NCI-H146 treated with DMSO at 0.1 percent for 48 hours (cell line): ENCODE measurements at regions not wholly inside any gene's neighbourhood (a gene's known extent, or its start where the extent isn't known, plus 50 kb on each side); places are given as distances from the start of the nearest gene placed in this dataset.

Experiments used
- DNase-seq: peaks from one replicate; lab custom pipeline; 2025; ENCODE audit not compliant: unreplicated experiment; lab: John Stamatoyannopoulos, UW

DNA sequence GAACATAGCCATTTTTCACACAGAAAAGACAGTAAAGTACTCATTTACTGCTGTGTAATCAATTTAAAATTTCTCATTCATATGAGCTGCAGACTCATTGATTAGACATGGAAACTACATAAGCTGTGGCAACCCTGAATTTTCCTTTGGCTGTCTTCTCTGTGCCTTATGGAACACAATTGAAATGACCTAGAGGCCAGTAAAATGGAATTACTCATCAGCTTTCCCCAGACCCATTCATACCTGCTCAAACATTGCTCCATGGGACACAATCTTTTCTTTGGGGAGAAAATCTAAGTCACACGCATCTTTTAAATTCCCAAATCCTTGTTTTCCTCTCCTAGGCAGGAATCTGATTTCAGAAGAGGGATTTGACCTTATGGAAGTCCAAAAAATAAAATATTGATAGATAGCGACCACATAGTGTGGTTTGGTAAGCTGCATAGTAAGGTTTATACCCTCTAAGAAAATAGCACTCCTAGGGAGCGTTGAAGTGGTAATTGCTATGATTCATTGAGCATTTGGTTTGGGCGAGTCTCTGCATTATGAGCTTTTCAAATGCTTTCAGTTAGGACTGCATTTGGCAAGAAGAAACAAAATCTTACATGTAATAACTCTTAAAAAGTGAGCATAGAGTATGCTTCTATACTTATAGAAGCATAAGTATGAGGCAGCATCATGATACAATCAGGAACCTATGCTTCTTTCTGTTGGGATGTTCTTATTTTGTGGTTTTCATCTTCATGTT lies 243.4 kb upstream of the GADL1 start:
- no peak for DNase-seq

DNA sequence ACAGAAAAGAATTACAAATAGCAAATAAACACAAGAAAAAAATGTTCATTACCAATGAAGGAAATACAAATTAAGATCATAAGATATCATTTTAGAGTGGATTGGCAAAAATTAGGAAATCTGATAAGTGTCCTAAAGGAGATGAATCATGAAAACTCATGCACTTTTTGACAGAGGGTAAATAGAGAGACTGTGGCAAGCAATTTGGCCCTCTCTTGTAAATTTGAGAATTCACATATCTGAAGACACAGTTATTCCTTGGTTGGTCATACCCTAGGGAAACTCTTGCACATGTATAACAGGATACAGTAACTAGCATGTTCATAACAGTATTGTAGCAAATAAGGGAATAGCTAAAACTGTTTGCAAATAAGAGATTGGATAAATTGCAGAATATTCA lies 246.0 kb upstream of the GADL1 start:
- no peak for DNase-seq

DNA sequence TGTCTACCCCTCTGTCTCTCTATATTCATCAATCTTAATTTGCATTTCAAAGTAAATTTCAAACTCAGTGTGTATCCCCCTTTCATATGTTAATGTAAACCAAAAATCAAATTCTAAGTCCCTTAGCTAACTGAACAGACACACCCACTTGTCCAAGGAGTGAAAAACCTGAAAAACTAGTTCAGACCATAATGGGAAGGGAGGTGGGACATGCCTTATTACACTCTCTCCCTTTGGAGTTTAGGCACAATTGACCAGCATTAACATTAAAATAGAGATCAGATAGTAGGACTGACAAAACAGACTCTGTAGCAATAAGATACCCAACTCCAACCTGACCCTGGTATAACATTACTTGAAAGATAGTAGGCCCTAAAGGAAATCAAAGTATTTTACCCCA lies 247.7 kb upstream of the GADL1 start:
- no peak for DNase-seq

DNA sequence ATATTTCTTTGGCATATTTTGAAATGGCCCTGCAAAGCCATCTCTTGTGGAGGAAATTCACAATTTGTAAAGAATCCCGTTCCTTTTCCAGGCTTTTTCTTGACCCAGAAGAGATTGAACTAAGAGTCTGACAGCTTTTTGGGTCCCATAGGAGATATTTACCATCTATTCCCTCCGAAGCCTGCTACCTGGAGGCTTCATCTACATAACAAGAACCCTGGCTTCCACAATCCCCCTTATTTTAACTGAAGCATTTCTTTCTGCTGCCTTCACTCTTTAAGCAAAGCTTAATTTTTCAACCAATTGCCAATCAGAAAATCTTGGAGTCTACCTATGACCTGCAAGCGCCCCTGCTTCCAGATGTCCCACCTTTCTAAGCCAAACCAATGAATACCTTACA lies 248.1 kb upstream of the GADL1 start:
- no peak for DNase-seq

DNA sequence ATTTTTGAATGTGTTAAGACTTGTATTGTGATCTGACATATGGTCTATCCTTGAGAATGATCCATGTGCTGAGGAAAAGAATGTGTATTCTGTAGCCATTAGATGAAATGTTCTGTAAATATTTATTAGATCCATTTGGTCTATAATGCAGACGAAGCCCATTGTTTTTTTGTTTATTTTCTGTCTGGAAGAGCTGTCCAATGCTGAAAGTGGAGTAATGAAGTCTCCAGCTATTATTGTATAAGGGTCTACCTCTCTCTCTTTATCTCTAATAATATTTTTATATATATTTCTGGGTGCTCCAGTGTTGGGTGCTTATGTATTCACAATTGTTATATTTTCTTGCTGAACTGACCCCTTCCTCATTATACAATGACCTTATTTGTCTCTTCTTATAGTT lies 250.6 kb upstream of the GADL1 start:
- DNase-seq: no peak

DNA sequence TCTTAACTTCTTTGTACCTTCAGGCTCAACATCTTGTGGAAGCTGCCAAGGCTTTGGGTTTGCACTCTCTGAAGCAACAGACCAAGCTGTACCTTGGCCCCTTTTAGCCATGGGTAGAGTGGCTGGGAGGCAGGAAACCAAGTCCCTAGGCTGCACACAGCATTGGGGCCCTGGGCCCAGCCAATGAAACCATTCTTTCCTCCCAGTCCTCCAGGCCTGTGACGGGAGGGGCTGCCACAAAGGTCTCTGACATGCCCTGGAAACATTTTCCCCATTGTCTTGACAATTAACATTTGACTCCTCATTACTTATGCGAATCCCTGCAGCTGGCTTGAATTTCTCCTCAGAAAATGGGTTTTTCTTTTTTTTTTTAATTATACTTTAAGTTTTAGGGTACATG lies 253.1 kb upstream of the GADL1 start:
- no peak for DNase-seq

DNA sequence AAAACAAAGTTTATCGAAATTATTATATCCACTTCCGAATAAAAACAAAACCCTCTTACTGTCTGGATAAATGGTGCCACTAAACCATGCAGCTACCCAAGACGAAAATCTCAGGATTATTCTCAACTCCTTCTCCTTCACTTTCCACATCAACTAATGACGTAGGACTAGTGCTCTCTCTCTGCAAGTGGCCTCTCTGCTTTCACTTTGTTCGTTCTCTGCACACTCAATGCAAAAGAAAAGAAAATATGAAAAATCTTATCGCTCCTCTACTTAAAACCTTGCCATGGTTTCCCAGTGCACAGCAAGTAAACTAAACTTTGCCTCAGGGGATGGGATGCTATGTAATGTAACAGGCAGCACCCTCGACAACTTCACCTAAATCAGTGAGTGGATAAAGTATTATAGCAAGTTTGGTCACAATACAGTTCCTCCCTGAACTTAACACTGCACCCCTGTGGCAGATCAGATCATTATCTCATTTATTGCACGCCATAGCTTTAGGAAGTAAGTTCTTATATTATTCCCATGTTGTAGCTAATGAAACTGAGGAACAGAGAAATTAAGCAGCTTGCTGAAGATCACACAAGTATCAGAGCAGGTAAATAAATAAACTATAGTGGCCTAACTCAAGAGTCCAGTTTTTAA lies 262.7 kb upstream of the GADL1 start:
- no peak for DNase-seq

DNA sequence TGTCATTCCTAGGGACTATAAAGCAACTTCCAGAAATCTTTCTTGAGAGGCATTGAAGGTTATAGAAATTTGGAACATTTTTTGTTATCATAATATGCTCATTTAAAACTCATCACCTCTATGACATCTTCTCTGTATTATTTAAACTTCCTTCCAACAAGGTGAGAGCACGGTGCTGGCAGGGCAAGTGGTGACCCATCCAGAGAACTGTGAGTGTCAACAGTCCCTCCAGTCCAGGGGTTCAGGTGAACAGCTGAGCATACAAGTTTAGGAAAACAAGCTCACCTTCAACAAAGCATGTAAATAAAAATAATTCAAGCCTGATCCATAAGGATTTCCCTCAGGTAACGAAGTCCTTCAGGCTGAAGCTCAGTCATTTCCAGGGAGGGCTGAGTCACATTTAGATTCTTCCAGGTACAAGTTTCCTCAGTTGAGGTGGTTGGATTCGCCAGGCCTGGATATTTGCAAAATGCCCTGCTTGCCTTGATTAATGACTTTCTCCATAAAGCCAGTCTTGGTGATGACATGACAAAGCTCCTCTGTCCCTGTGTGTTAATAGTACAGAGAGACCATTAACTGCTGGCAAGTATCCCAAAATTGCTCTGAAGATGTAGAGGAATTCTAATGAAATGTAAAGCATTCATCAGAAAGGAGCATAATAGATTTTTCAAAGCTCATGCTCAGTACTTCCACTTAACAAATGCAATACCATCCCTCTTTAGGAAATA lies 263.6 kb upstream of the GADL1 start:
- no peak for DNase-seq

DNA sequence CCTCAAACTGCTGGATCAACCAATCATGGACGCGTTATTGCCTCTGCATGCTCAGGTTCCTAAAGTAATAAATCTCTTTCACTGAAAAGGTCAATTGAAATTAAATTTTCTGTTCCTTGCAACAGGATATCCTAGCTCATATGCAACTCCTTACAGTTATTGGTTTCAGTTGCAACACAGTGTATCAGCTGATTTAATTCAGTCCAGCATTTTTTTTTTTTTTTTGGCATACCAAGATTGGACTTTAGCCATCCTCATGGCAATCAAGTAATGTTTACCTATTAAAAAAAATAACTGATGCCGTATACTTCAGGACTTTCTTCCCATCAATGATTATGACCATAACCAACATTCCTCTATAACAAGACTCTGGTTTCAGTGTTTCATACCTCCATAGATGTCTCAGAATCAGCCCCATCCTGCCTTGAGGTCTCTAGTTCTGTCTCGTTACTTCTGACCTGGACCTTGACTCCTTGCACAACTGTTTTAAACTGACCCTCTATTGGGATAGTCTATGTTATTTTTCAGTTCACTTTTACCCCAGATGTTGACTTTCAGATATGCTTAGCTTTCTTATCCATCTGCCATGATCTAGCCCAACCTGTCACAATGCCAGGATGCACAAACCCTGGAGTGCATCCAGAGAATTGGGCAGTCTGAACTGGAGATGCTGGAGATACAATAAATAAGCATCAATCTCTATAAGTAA lies 265.0 kb upstream of the GADL1 start:
- DNase-seq: no peak

DNA sequence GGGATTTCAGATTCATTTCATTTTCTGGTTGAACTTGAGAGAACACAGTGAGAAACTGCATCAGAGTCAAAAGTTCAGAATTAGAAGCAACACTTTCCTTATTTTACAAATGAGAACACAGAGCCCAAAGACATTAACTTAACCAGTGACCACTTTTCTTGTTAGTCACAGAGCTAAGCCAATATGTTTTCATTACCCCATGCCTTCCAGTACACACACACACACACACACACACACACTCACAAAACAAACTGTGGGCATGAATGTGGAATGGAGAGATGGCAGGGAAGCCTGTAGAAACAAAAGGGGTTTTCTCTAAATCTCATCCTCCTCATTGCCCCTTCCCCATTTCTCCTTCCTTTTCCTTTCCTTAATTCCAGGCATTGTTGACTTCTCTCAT lies 267.4 kb upstream of the GADL1 start:
- DNase-seq: no peak

DNA sequence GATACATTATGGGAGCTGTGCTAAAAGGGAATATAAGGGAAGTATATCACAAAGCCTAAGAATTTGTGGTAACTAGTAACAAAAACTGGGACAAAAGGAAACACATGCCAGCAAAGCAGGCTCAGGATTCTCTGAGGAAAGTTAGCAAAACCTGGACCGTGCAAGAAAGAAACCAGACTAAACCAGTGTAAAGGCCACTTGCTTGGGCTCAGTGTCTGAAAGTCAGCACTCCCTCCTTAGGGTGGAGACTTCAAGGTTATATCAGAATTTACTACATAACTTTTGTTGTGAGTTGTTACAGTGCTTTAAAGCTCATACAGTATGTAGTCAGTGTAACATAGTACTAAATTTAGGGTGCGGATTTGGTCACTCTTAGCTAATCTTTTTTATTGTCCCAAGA lies 269.9 kb upstream of the GADL1 start:
- no peak for DNase-seq

DNA sequence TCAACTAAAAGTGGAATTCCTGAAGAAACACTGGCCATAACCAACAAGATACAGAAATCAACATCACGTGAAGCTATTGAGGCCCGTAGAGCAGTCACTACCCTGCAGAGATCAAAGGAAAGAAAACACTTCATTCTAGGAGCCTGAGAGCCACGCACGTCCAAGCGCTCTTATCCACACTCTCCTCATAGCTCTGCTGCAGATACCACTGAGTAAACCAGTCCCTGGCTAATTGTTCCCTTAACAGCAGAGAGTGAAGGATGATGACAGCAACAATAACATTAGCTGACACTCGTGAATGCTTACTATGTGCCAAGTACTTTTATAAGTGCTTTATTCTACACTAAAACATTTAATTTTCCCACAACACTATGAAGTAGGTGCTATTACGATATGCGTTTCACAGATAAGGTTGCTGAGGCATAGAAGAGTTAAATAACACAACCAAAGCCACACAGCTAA lies 271.0 kb upstream of the GADL1 start:
- DNase-seq: no peak

DNA sequence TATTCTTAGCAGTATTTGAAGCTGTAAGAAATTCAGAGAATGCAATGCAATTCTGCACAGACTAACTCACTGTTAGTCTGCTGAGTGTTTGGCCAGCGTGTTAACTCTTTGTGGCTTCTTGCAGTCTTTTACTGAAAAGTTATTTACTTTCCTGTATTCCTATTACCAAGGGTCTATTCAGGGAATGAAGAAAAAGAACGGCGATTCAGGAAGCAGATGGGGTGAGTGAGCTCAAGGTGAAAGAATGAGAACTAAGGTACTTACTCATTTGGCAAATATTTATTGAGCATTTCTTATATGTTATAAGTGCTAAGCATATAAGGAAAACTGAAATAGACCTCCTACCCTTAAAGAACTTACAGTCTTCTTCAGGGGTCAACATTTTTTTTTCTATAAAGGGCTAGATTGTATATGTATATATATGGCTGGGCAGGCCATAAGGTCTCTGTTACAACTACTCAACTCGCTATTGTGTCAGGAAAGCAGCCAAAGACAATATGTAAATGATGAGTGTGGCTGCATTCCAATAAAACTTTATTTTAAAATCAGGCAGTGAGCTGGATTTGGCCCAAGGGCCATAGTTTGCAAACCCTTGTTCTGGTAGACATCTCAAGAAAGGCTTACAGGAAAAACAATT lies 271.9 kb upstream of the GADL1 start:
- DNase-seq: no peak

DNA sequence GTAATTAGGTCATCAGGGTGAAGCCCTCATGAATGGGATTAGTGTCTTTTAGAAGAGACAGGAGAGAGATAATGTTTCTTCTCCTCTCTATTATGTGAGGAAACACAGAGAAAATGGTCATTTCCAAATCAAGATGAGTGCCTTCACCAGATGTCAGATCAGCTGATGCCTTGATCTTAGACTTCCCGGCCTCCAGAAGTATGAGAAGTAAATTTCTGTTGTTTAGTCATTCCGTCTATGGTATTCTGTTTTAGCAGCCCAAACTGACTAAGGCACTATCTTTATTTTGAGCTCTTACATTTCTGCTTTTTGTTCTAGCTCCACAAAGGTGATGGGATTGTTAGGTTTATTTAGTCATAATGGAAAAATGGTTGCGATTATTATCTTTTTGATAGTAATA lies 273.2 kb upstream of the GADL1 start:
- no peak for DNase-seq

DNA sequence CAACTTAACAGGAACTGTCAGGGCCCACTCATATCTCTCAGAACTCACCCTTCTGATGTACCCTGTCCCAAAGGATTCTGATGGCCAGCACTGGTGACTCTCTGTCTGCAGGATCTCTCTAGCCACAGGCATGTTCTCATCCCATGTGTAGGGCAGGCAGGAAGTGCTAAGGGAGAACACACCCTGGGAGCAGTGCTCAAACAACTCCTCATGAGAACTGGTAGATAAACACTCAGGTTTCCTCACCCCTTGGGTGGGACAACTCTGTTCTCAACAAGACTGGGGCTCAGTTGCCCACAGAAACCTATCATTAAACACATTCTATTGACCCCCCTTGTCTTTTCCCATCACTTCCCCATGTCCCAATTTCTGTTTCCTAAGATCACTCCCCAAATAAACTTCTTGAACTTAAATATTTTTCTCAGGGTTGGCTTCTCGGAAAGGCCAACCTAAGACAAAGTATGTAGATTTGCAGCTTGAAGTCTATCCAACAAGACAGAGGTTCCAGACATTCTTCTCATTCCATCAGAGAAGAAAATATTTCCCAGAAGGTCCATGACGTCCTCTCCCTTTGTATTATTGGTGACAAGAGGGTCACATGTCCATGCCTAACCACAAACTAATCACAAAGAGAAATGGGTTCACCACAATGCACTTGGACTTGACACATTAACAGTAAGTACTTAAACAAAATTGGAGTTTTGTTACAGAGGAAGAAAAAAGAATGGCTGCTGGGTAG lies 276.6 kb upstream of the GADL1 start:
- no peak for DNase-seq

DNA sequence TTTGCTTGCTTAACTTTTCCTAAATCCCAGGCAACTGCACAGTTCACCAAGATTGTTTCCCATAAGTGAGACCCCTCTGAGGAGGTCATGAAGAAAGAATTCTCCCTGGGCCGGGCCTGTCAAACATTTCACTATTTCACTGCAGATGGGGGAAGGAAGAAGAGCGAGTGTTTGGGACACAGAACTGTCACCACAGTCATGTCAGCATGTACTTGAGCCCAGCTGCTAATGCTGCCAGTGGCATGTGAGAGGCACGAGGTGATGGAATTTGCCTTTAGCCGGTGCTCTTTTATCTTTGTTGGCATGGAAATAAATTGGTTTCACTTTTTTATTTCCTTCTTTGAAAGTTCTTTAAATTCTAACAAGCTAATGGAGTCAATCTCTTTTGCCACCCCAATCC lies 277.9 kb upstream of the GADL1 start:
- no peak for DNase-seq

DNA sequence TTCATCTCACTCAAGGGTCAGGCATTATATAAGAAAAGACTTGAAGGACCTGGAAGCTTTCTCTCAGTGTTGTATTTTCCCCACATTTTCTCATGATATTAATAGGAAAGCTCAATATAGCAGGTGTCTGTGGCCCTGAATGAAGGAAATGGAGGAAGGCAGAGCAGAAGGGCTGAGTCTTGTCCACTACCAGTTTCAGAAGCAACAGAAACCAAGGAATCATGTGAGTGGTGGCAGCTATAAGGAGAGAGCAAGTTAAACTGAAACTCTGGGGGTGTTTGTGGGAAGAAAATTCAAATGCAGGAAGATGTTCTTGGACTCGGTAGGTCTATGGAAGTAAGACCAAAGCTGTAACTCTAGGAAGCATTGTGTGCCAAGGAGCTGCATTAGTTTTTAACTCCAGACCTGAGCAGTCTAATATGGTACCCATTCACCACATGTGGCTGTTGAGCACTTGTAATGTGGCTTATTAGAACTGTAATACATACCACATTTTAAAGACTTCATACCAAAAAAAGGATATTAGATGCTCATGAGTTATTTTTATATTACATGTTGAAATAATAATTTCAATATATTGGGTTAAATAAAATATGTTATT lies 278.8 kb upstream of the GADL1 start:
- DNase-seq: no peak

DNA sequence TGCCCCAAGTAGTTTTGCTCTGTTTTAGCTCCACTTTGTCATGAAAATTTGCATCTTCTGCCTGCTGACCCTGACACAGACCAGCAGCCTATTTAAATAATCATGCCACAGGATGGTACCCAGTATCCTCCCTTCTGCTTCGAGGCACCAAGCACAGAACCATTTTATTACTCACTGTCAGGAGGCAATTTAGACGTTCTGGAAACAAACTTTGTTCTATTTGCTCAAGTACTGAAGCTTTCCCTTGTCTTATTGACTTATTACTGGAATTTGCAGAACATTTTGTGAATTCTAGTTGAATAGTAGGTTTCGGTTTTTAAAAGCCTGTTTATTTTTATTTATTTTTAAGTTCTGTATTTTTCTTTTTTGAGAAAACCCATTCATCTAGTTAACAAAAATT lies 279.6 kb upstream of the GADL1 start:
- no peak for DNase-seq

DNA sequence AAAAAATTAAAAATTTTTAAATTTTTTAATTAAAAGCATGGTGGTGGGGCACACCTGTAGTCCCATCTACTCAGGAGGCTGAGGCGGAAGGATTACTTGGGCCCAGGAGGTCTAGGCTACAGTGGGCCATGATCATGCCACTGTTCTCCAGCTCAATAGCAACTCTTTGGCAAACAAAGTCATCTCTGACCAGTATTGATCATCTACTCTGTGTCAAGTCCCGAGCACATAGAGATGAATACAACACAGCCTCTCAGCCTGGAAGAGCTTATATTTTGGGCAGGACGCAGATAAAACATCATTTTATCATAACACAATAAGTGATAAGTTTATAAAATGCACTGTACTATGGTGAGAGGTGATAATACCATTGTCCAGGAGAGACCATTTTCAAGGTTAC lies 281.6 kb upstream of the GADL1 start:
- no peak for DNase-seq

DNA sequence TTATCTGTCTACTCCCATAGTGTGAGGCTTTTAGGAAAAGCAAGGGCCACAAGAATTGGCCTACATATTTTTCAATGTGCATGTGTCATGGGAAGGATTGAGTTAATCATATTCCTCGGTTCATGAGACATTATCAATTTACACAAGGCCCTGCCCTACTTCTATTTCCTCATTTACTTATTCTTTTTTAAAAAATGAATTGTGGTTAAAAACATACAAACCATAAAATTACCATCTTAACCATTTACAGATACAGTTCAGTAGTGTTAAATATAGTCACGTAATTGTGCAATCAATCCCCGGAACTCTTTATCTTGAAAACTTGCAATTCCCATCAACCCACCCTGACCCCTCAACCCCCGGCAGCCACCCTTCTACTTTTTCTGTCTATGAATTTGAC lies 284.0 kb upstream of the GADL1 start:
- DNase-seq: no peak
